ENCODE measurements at regions not wholly inside any gene's neighbourhood (a gene's known extent, or its start where the extent isn't known, plus 50 kb on each side); places are given as distances from the start of the nearest gene placed in this dataset.

- Mint-ChIP-seq H3K4me3 (no peak overlapping the region), H3K27me3 (ENCODE audit: low read depth, poor library complexity) (no peaks in the 10 kb centered on the region), H3K4me1 (no peaks in the 10 kb centered on the region), H3K27ac (no peak overlapping the region), H3K9me3 (peaks cover 7% of the 10 kb centered on the region), H3K36me3 (ENCODE audit: low read depth) (no peaks in the 10 kb centered on the region)
- no peak for TF ChIP-seq CTCF (IDR thresholded peaks at IDR 0.05)
- DNase-seq: peak; percentile 13
Measured at GRCh38 chr4:117777721-117778120, 256.6 kb upstream of the NDST3 start.

- Mint-ChIP-seq H3K27me3 (ENCODE audit: low read depth, poor library complexity) (no peaks in the 10 kb centered on the region), H3K4me3 (no peak overlapping the region), H3K9me3 (no peaks in the 10 kb centered on the region), H3K36me3 (ENCODE audit: low read depth) (no peaks in the 10 kb centered on the region), H3K27ac (peak overlapping the region; percentile 3), H3K4me1 (peaks cover 11% of the 10 kb centered on the region)
- no peak for DNase-seq
- no peak for TF ChIP-seq CTCF (IDR thresholded peaks at IDR 0.05)
Measured at GRCh38 chr4:117783716-117784115, 250.6 kb upstream of the NDST3 start.

- Mint-ChIP-seq H3K36me3 (ENCODE audit: low read depth) (no peaks in the 10 kb centered on the region), H3K4me3 (no peak overlapping the region), H3K27me3 (ENCODE audit: low read depth, poor library complexity) (no peaks in the 10 kb centered on the region), H3K27ac (peak overlapping the region; percentile 3), H3K9me3 (no peaks in the 10 kb centered on the region), H3K4me1 (peaks cover 11% of the 10 kb centered on the region)
- DNase-seq: no peak
- no peak for TF ChIP-seq CTCF (IDR thresholded peaks at IDR 0.05)
Measured at GRCh38 chr4:117784266-117784665, 250.0 kb upstream of the NDST3 start.

GRCh38 chr4:117786566-117786965, 247.7 kb upstream of the NDST3 start:
- Mint-ChIP-seq H3K27ac (no peak overlapping the region), H3K4me3 (no peak overlapping the region), H3K36me3 (ENCODE audit: low read depth) (no peaks in the 10 kb centered on the region), H3K9me3 (no peaks in the 10 kb centered on the region), H3K27me3 (ENCODE audit: low read depth, poor library complexity) (no peaks in the 10 kb centered on the region), H3K4me1 (peaks cover 11% of the 10 kb centered on the region)
- TF ChIP-seq CTCF (IDR thresholded peaks at IDR 0.05): no peak
- no peak for DNase-seq

- no peak overlapping the region for H3K27ac Mint-ChIP-seq
- no peak overlapping the region for H3K4me3 Mint-ChIP-seq
- no peaks in the 10 kb centered on the region for H3K27me3 Mint-ChIP-seq (ENCODE audit: low read depth, poor library complexity)
- H3K36me3 Mint-ChIP-seq (ENCODE audit: low read depth): no peaks in the 10 kb centered on the region
- H3K4me1 Mint-ChIP-seq: no peaks in the 10 kb centered on the region
- DNase-seq: no peak
- no peak for TF ChIP-seq CTCF (IDR thresholded peaks at IDR 0.05)
- no peaks in the 10 kb centered on the region for H3K9me3 Mint-ChIP-seq
Measured at GRCh38 chr4:117793845-117794480, 240.3 kb upstream of the NDST3 start.

GRCh38 chr4:117796677-117797076, 237.6 kb upstream of the NDST3 start:
- peaks cover 5% of the 10 kb centered on the region for H3K4me1 Mint-ChIP-seq
- H3K9me3 Mint-ChIP-seq: no peaks in the 10 kb centered on the region
- no peak for DNase-seq
- no peaks in the 10 kb centered on the region for H3K27me3 Mint-ChIP-seq (ENCODE audit: low read depth, poor library complexity)
- no peaks in the 10 kb centered on the region for H3K36me3 Mint-ChIP-seq (ENCODE audit: low read depth)
- H3K27ac Mint-ChIP-seq: no peak overlapping the region
- TF ChIP-seq CTCF (IDR thresholded peaks at IDR 0.05): no peak
- no peak overlapping the region for H3K4me3 Mint-ChIP-seq
